Stomach (tissue), 8 donors: ENCODE measurements at regions not wholly inside any gene's neighbourhood (a gene's known extent, or its start where the extent isn't known, plus 50 kb on each side); places are given as distances from the start of the nearest gene placed in this dataset.

Experiments used
- DNase-seq, 2 donors: peaks; one replicate each; pipeline versions ENCODE4 v3.0.0 to v3.0.0-alpha.2; 2013 to 2019
- H3K27ac ChIP-seq, 5 donors: fragments of 200-600 bp in 4 of 5; sonication (generic) in 4 of 5; one replicate each; pipeline ENCODE4 v1.5.1; 2013 to 2019; ENCODE audit warnings: mild to moderate bottlenecking in 1 of 5, moderate library complexity in 1 of 5
- H3K27me3 ChIP-seq, 3 donors: fragments of 200-600 bp; sonication (generic); one replicate each; pipeline ENCODE4 v1.5.1; 2017 to 2019; ENCODE audit warnings: mixed run types in 1 of 3
- H3K36me3 ChIP-seq, 4 donors: fragments of 200-600 bp; sonication (generic); 1 replicate in 3 of 4; 2 replicates in 1 of 4; pipeline ENCODE4 v1.5.1; 2016 to 2019
- H3K4me1 ChIP-seq, 4 donors: fragments of 200-600 bp; sonication (generic); one replicate each; pipeline ENCODE4 v1.5.1; 2016 to 2019
- H3K4me3 ChIP-seq, 4 donors: fragments of 200-600 bp; sonication (generic) in 3 of 4; one replicate each; pipeline ENCODE4 v1.5.1; 2016 to 2019; ENCODE audit warnings: mild to moderate bottlenecking in 1 of 4
- H3K9me3 ChIP-seq, 4 donors: fragments of 200-600 bp; sonication (generic); one replicate each; pipeline ENCODE4 v1.5.1; 2016 to 2019
- CTCF ChIP-seq, 7 experiments: fragments of 450-650 bp in 4 of 7; fragments of 200-600 bp in 3 of 7; sonication (generic) in 3 of 7; IDR thresholded peaks; one replicate each; pipeline ENCODE4 v1.5.1; 2016 to 2019; ENCODE audit warnings: antibody characterized with exemption in 7 of 7, control low read depth in 2 of 7, mild to moderate bottlenecking in 1 of 7
- EP300 ChIP-seq: sonication (generic); formaldehyde crosslinking; IDR thresholded peaks from one replicate; pipeline ENCODE4 v1.6.1; 2017; ENCODE audit warnings: antibody characterized with exemption
- POLR2A ChIP-seq, 4 donors: fragments of 450-650 bp; IDR thresholded peaks; one replicate each; pipeline ENCODE4 v1.6.1; 2016; ENCODE audit warnings: antibody characterized with exemption in 4 of 4, control low read depth in 2 of 4, mild to moderate bottlenecking in 1 of 4, moderate library complexity in 1 of 4
- POLR2AphosphoS5 ChIP-seq, 3 donors: sonication (generic); formaldehyde crosslinking; IDR thresholded peaks; one replicate each; pipeline ENCODE4 v1.6.1; 2016; ENCODE audit warnings: antibody characterized with exemption in 3 of 3
- whole genome bisulfite sequencing, 5 donors: extraction: QIAGEN DNeasy Blood & Tissue Kit in 3 of 5; methylation state at CpG; one replicate each; pipeline versions ENCODE4 v1.1.5 to v1.1.7; 2013 to 2018; 5-methylcytosine and 5-hydroxymethylcytosine counted together
- intact Hi-C: fragments of 100-400 bp; cut with DNase I; formaldehyde crosslinking; loops from one replicate; pipeline ENCODE4 v1.15.1; 2023; ENCODE audit warnings: low total_unique reads
- donor health status: healthy with polysubstance abuse.
- donor health status: Bipolar disorder and iron deficiency.
- donor health status: healthy.

GRCh38 chr3:62997369-62997768 is 122.2 kb upstream of the CADPS start:
- H3K27ac ChIP-seq, result no peak overlapping the region
- intact Hi-C loops, result no loop called here
- no peak for DNase-seq
- no peak for TF ChIP-seq EP300
- TF ChIP-seq POLR2A (IDR thresholded peaks at IDR 0.05), result no peak
- no peak for TF ChIP-seq CTCF (IDR thresholded peaks at IDR 0.05)
- no peak for TF ChIP-seq POLR2AphosphoS5 (IDR thresholded peaks at IDR 0.05)
- no peaks in the 10 kb centered on the region for H3K9me3 ChIP-seq
- WGBS, 5 donors, result 82 to 96% (median 87%) methylated on average over 2 of the region's 2 CpGs
- H3K4me1 ChIP-seq, result no peaks in the 10 kb centered on the region
- H3K36me3 ChIP-seq, result no peaks in the 10 kb centered on the region
- no peak overlapping the region for H3K4me3 ChIP-seq
- H3K27me3 ChIP-seq, result no peaks in the 10 kb centered on the region

- intact Hi-C loops, result no loop called here
- no peak for TF ChIP-seq EP300
- TF ChIP-seq POLR2A (IDR thresholded peaks at IDR 0.05), result no peak
- no peak for TF ChIP-seq POLR2AphosphoS5 (IDR thresholded peaks at IDR 0.05)
- TF ChIP-seq CTCF (IDR thresholded peaks at IDR 0.05), result no peak
- H3K36me3 ChIP-seq, result no peaks in the 10 kb centered on the region
- H3K27me3 ChIP-seq, result no peaks in the 10 kb centered on the region
- no peak overlapping the region for H3K4me3 ChIP-seq
- WGBS, 5 donors, result 30 to 38% (median 33%) methylated on average over 2 of the region's 2 CpGs
- no peak for DNase-seq
- no peaks in the 10 kb centered on the region for H3K4me1 ChIP-seq
- peaks cover 0 to 8% (median 0%) of the 10 kb centered on the region in 4 donors for H3K9me3 ChIP-seq
- no peak overlapping the region for H3K27ac ChIP-seq
Measured at GRCh38 chr3:62999158-62999557, 123.9 kb upstream of the CADPS start.

- WGBS, 5 donors, result 45 to 64% (median 60%) methylated on average over 1 of the region's 1 CpG
- TF ChIP-seq POLR2AphosphoS5 (IDR thresholded peaks at IDR 0.05), result no peak
- TF ChIP-seq CTCF (IDR thresholded peaks at IDR 0.05), result no peak
- no peak for TF ChIP-seq POLR2A (IDR thresholded peaks at IDR 0.05)
- no peak for TF ChIP-seq EP300
- no peak overlapping the region for H3K4me3 ChIP-seq
- H3K4me1 ChIP-seq, result no peaks in the 10 kb centered on the region
- H3K36me3 ChIP-seq, result no peaks in the 10 kb centered on the region
- no peaks in the 10 kb centered on the region for H3K27me3 ChIP-seq
- DNase-seq, result no peak
- intact Hi-C loops, result no loop called here
- H3K9me3 ChIP-seq, result peaks cover 0 to 8% (median 2%) of the 10 kb centered on the region in 4 donors
- H3K27ac ChIP-seq, result no peak overlapping the region
Measured at GRCh38 chr3:62999791-63000190, 124.6 kb upstream of the CADPS start.

GRCh38 chr3:63004448-63004847 is 129.2 kb upstream of the CADPS start:
- WGBS, 5 donors, result 61 to 90% (median 74%) methylated on average over 3 of the region's 3 CpGs
- Histone ChIP-seq H3K9me3 (peaks cover 0 to 8% (median 2%) of the 10 kb centered on the region in 4 donors), H3K4me3 (no peak overlapping the region), H3K27me3 (no peaks in the 10 kb centered on the region), H3K36me3 (no peaks in the 10 kb centered on the region), H3K4me1 (no peaks in the 10 kb centered on the region), H3K27ac (no peak overlapping the region)
- DNase-seq, result no peak
- intact Hi-C loops, result no loop called here
- TF ChIP-seq POLR2AphosphoS5 (IDR thresholded peaks at IDR 0.05) (no peak), CTCF (IDR thresholded peaks at IDR 0.05) (no peak), POLR2A (IDR thresholded peaks at IDR 0.05) (no peak), EP300 (no peak)
